K562 (cell line): ENCODE measurements at regions not wholly inside any gene's neighbourhood (a gene's known extent, or its start where the extent isn't known, plus 50 kb on each side); places are given as distances from the start of the nearest gene placed in this dataset.

Experiments
- ATAC-seq: fragments of 200-7000 bp; cut with Tn5 transposase; 3 replicates; pipeline ENCODE4 v1.9.1; 2020; ENCODE audit warnings: moderate library complexity
- BruUV-seq: library from RNA; stranded (reverse); fragments of 400-500 nt; replicated peaks from 2 replicates; lab custom pipeline; 2021; lab: Mats Ljungman, UMichigan
- CTCF ChIA-PET: fragments of 300-600 bp; formaldehyde crosslinking; extraction: SDS; loops from one replicate; lab custom pipeline; 2021; ENCODE audit warnings: low intra/inter-chr PET ratio; lab: Yijun Ruan, JAX
- POLR2A ChIA-PET: fragments of 300-600, 350-650 bp; sonication (Branson Sonifier 250); formaldehyde crosslinking; extraction: SDS; loops from one replicate; lab custom pipeline; 2021; ENCODE audit warnings: antibody characterized with exemption, inconsistent platforms; lab: Yijun Ruan, JAX
- DNase-seq, 4 experiments: peaks; one replicate each; pipeline versions ENCODE4 v3.0.0 to v3.0.0-alpha.2; 2011 to 2018; ENCODE audit warnings: low spot score in 3 of 4, mixed read lengths in 3 of 4; ENCODE audit errors: extremely low read depth in 1 of 4
- FAIRE-seq: peaks from 2 replicates; lab custom pipeline; 2011; peaks lifted over from hg19 to GRCh38; lab: Jason Lieb, UNC
- H2AFZ ChIP-seq: 2 replicates; pipeline ENCODE4 v1.6.0; 2011; ENCODE audit warnings: low read depth, low read length, control low read depth, inconsistent platforms
- H3K27ac ChIP-seq: fragments of 200-600 bp; 3 replicates; pipeline ENCODE4 v1.8.0; 2011; ENCODE audit warnings: low read depth, mild to moderate bottlenecking, control low read depth, inconsistent platforms, low read length, moderate library complexity, mixed read lengths; ENCODE audit errors: extremely low read depth
- H3K27me3 ChIP-seq, 2 experiments: fragments of 300-600 bp in 1 of 2; 2 replicates in 1 of 2; 3 replicates in 1 of 2; pipeline versions ENCODE4 v1.6.0 to v1.8.0; 2011; ENCODE audit warnings: inconsistent platforms in 2 of 2, low read length in 2 of 2, mild to moderate bottlenecking in 1 of 2, mixed read lengths in 1 of 2, moderate library complexity in 1 of 2; ENCODE audit not compliant: control insufficient read depth in 2 of 2, insufficient read depth in 2 of 2
- H3K36me3 ChIP-seq: fragments of 300-600 bp; 3 replicates; pipeline ENCODE4 v1.8.0; 2011; ENCODE audit warnings: mild to moderate bottlenecking, low read length, inconsistent platforms; ENCODE audit not compliant: control insufficient read depth, insufficient read depth
- H3K4me1 ChIP-seq, 2 experiments: fragments of 200-600 bp in 1 of 2; replicated peaks in 1 of 2; 2 replicates in 1 of 2; 3 replicates in 1 of 2; pipeline versions ENCODE4 v1.5.1 to v1.8.0; 2011; ENCODE audit warnings: inconsistent platforms in 2 of 2, low read length in 2 of 2, mild to moderate bottlenecking in 1 of 2, mixed read lengths in 1 of 2, moderate library complexity in 1 of 2; ENCODE audit not compliant: control insufficient read depth in 2 of 2, insufficient read depth in 2 of 2
- H3K4me2 ChIP-seq: 2 replicates; pipeline ENCODE4 v1.6.1; 2011; ENCODE audit warnings: low read length, control low read depth, inconsistent platforms, mixed read lengths; ENCODE audit not compliant: insufficient read depth
- H3K4me3 ChIP-seq: fragments of 200-600 bp; sonication (generic), shearing (Covaris generic); 2 replicates; pipeline ENCODE4 v1.5.1; 2016; ENCODE audit warnings: control low read depth, inconsistent platforms
- H3K79me2 ChIP-seq: fragments of 200-600 bp; 3 replicates; pipeline ENCODE4 v1.8.0; 2011; ENCODE audit warnings: low read length, inconsistent platforms; ENCODE audit not compliant: control insufficient read depth, insufficient read depth
- H3K9ac ChIP-seq, 2 experiments: 2 replicates each; pipeline versions ENCODE4 v1.6.0 to v1.6.1; 2011; ENCODE audit warnings: low read depth in 2 of 2, low read length in 2 of 2, control low read depth in 1 of 2, inconsistent platforms in 1 of 2, mild to moderate bottlenecking in 1 of 2, mixed read lengths in 1 of 2; ENCODE audit not compliant: insufficient read depth in 1 of 2
- H3K9me1 ChIP-seq: one replicate; pipeline ENCODE4 v1.6.0; 2011; ENCODE audit warnings: inconsistent platforms, mild to moderate bottlenecking, low read length, moderate library complexity; ENCODE audit not compliant: control insufficient read depth, insufficient read depth
- H3K9me3 ChIP-seq: replicated peaks from 2 replicates; pipeline ENCODE4 v1.5.1; 2011; ENCODE audit warnings: low read depth, low read length, inconsistent platforms; ENCODE audit not compliant: control insufficient read depth, insufficient read depth
- H4K20me1 ChIP-seq: replicated peaks from 2 replicates; pipeline ENCODE4 v1.6.1; 2011; ENCODE audit warnings: low read length, inconsistent platforms, mixed read lengths; ENCODE audit not compliant: control insufficient read depth, insufficient read depth
- C11orf30 ChIP-seq: fragments of 450-650 bp; IDR thresholded peaks from 2 replicates; pipeline ENCODE4 v1.6.1; 2016; ENCODE audit warnings: low read depth, mild to moderate bottlenecking
- CEBPB ChIP-seq: fragments of 450-650 bp; IDR thresholded peaks from 2 replicates; pipeline ENCODE4 v1.6.1; 2016; ENCODE audit warnings: missing genetic modification characterization, missing compliant biosample characterization
- CEBPG ChIP-seq, 3 experiments: fragments of 200-800 bp in 1 of 3; sonication (Bioruptor generic) in 1 of 3; sonication (generic) in 1 of 3; formaldehyde crosslinking in 1 of 3; IDR thresholded peaks in 2 of 3; conservative IDR thresholded peaks in 1 of 3; 2 replicates each; pipeline versions ENCODE4 v1.6.1 to v1.8.0; 2016 to 2022; ENCODE audit warnings: missing compliant biosample characterization in 2 of 3, missing genetic modification characterization in 2 of 3, mild to moderate bottlenecking in 1 of 3, missing genetic modification reagents in 1 of 3
- MAFF ChIP-seq: IDR thresholded peaks from 2 replicates; pipeline ENCODE4 v1.6.1; 2012; ENCODE audit warnings: low read length, improper control_type of control experiment
- MAFG ChIP-seq: fragments of 450-650 bp; conservative IDR thresholded peaks from 2 replicates; pipeline ENCODE4 v1.6.1; 2016; ENCODE audit warnings: missing genetic modification characterization, missing compliant biosample characterization
- MAFK ChIP-seq: IDR thresholded peaks from 2 replicates; pipeline ENCODE4 v1.6.1; 2011; ENCODE audit warnings: low read length, improper control_type of control experiment
- MTA1 ChIP-seq: fragments of 450-650 bp; IDR thresholded peaks from 2 replicates; pipeline ENCODE4 v1.6.1; 2017; ENCODE audit warnings: borderline replicate concordance
- NFIC ChIP-seq: fragments of 450-650 bp; IDR thresholded peaks from 2 replicates; pipeline ENCODE4 v1.6.1; 2017; ENCODE audit warnings: mild to moderate bottlenecking, inconsistent platforms
- POLR2AphosphoS5 ChIP-seq: IDR thresholded peaks from 2 replicates; pipeline ENCODE4 v1.6.1; 2011; ENCODE audit warnings: mild to moderate bottlenecking, low read depth, low read length, moderate library complexity; ENCODE audit not compliant: control insufficient read depth, insufficient read depth
- ZFP1 ChIP-seq: fragments of 450-650 bp; formaldehyde crosslinking; IDR thresholded peaks from 2 replicates; pipeline ENCODE4 v1.4.0; 2020; ENCODE audit warnings: mild to moderate bottlenecking, mixed read lengths
- ZNF316 ChIP-seq: fragments of 450-650 bp; IDR thresholded peaks from 2 replicates; pipeline ENCODE4 v1.6.1; 2016
- WGBS: fragments of 100-300 bp; shearing (Covaris generic); methylation state at CpG from one replicate; pipeline ENCODE4 v1.1.6; 2016; ENCODE audit warnings: low coverage, mixed read lengths; ENCODE audit not compliant: insufficient coverage; ENCODE audit errors: missing lambda C conversion rate; 5-methylcytosine and 5-hydroxymethylcytosine counted together
- in situ Hi-C: fragments of 300-500 bp; cut with MboI; formaldehyde crosslinking; loops from 4 replicates; pipeline ENCODE4 v1.15.0; 2018; ENCODE audit warnings: inconsistent platforms, mixed read lengths
- intact Hi-C: fragments of 100-400 bp; cut with micrococcal nuclease; formaldehyde crosslinking; loops from 2 replicates; pipeline ENCODE4 v1.14.2; 2022
- TF ChIP-seq, protein P1 (sequence below), 2 experiments: fragments of 450-650 bp in 1 of 2; sonication (generic) in 1 of 2; formaldehyde crosslinking in 1 of 2; IDR thresholded peaks in 1 of 2; conservative IDR thresholded peaks in 1 of 2; 2 replicates each; pipeline versions ENCODE4 v1.6.1 to v1.8.1; 2016 to 2023; ENCODE audit warnings: mild to moderate bottlenecking in 2 of 2, moderate library complexity in 2 of 2, inconsistent platforms in 1 of 2, missing genetic modification reagents in 1 of 2

DNA sequence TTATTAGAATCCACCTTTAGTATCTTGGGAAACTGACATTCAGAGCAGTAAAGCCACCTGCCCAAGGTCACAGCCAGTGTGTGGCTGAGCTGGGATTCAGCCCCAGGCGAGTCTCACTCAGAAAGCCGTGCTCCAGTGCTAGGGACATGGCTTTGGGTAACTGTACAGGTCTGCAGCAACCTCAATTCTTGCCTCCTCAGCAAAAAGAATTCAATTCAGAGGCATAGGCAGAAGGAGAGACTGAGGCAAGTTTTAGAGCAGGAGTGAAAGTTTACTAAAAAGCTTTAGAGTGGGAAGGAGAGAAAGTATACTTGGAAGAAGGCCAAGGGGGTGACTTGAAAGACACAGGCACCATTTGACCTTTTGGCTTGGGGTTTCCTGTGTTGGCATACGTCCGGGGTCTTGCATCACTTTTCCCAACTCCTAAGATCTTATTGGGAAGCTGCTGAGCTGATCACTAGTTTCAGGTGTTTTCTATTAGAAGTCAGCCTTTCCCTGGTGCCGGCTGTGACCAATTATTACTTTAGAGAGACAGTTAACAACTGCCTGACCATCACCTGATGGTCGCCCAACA lies 529.3 kb downstream of the MATN1 start:
- H3K27ac ChIP-seq: no peak overlapping the region
- ATAC-seq (no peak), DNase-seq (no peak), FAIRE-seq (no peak)
- no peaks in the 10 kb centered on the region for H3K9me1 ChIP-seq
- no TSS peak for BruUV-seq
- intact Hi-C loops: no loop called here
- H3K27me3 ChIP-seq: peaks cover 2 to 34% of the 10 kb centered on the region in 2 experiments; a peak in 3 of 5 replicates
- in situ Hi-C loops: no loop called here
- peaks cover 19 to 23% of the 10 kb centered on the region in 2 experiments for H3K4me1 ChIP-seq
- H4K20me1 ChIP-seq: 0 out of 2 replicates have a peak, but pooled peaks cover 4% of the 10 kb centered on the region
- H2AFZ ChIP-seq: no peak overlapping the region
- no peaks in the 10 kb centered on the region for H3K36me3 ChIP-seq
- no peak overlapping the region for H3K4me3 ChIP-seq
- ChIA-PET CTCF (no interaction called here), POLR2A (interaction anchor here (0.9 to 1.4 kb wide), 2 partner anchors 13 to 25 kb away, joined by 3 to 4 read pairs; no protein-coding TSS in a partner anchor)
- TF ChIP-seq, protein P1, sequence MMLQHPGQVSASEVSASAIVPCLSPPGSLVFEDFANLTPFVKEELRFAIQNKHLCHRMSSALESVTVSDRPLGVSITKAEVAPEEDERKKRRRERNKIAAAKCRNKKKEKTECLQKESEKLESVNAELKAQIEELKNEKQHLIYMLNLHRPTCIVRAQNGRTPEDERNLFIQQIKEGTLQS (IDR thresholded peaks at IDR 0.05): peak; percentile 36; the same call in 1 of the 2 replicates
- TF ChIP-seq, protein P1 (CRISPR knock-in tag; conservative IDR thresholded peaks at IDR 0.05): no peak
- TF ChIP-seq ZFP1 (CRISPR knock-in tag): no peak
- peak; percentile 13; the same call in 1 of the 2 replicates for TF ChIP-seq CEBPG (CRISPR knock-in tag; IDR thresholded peaks at IDR 0.05)
- peak; percentile 60 to 68 for TF ChIP-seq CEBPG (tag; conservative IDR thresholded peaks at IDR 0.05 in 1 of 2, IDR thresholded peaks at IDR 0.05 in 1 of 2)
- TF ChIP-seq ZNF316: peak; percentile 83
- TF ChIP-seq MAFF: peak; percentile 58
- TF ChIP-seq MAFG (tag): peak; percentile 75
- peak; percentile 59; the same call in 1 of the 2 replicates for TF ChIP-seq MAFK
- TF ChIP-seq MTA1: no peak
- no peak for TF ChIP-seq POLR2AphosphoS5
- TF ChIP-seq C11orf30: peak; percentile 82
- TF ChIP-seq NFIC: peak; percentile 76
- TF ChIP-seq CEBPB (tag): peak; percentile 71; the same call in 1 of the 2 replicates
- no peaks in the 10 kb centered on the region for H3K79me2 ChIP-seq
- 6% methylated on average over 6 of the region's 6 CpGs for WGBS
- no peak overlapping the region for H3K9ac ChIP-seq
- no peak overlapping the region for H3K4me2 ChIP-seq
- H3K9me3 ChIP-seq: no peaks in the 10 kb centered on the region; the same call in 1 of the 2 replicates
